Stimulated activated memory B cell treated with anti-CD40 and anti-IgM and Interleukin-4, amounts not matched to agents 10 μg/mL and 1 μg/mL and 100 μg/mL, for 72 hours (primary cell): ENCODE measurements at regions not wholly inside any gene's neighbourhood (a gene's known extent, or its start where the extent isn't known, plus 50 kb on each side); places are given as distances from the start of the nearest gene placed in this dataset.

Experiments
- ATAC-seq: fragments of 150-1000 bp; cut with Tn5 transposase; 2 replicates; pipeline ENCODE4 v1.10.0; 2021
- H3K27ac Mint-ChIP-seq: one replicate; pipeline ENCODE4 v1.8.0; 2022; ENCODE audit warnings: mild to moderate bottlenecking, mixed read lengths
- H3K27me3 Mint-ChIP-seq: one replicate; pipeline ENCODE4 v1.8.0; 2022; ENCODE audit warnings: mixed read lengths
- H3K36me3 Mint-ChIP-seq: one replicate; pipeline ENCODE4 v1.8.0; 2022; ENCODE audit warnings: mixed read lengths
- H3K4me1 Mint-ChIP-seq: one replicate; pipeline ENCODE4 v1.8.0; 2022; ENCODE audit warnings: mixed read lengths
- H3K4me3 Mint-ChIP-seq: one replicate; pipeline ENCODE4 v1.8.0; 2022; ENCODE audit warnings: mild to moderate bottlenecking, moderate library complexity, mixed read lengths
- H3K9me3 Mint-ChIP-seq: one replicate; pipeline ENCODE4 v1.8.0; 2022; ENCODE audit warnings: mixed read lengths

GRCh38 chr12:124507188-124508109 is 60.0 kb downstream of the NCOR2 start:
- peaks cover 21% of the 10 kb centered on the region for H3K36me3 Mint-ChIP-seq
- no peak for ATAC-seq
- peaks cover 4% of the 10 kb centered on the region for H3K9me3 Mint-ChIP-seq
- no peak overlapping the region for H3K4me3 Mint-ChIP-seq
- peaks cover 73% of the 10 kb centered on the region for H3K4me1 Mint-ChIP-seq
- no peaks in the 10 kb centered on the region for H3K27me3 Mint-ChIP-seq
- H3K27ac Mint-ChIP-seq = no peak overlapping the region

DNA sequence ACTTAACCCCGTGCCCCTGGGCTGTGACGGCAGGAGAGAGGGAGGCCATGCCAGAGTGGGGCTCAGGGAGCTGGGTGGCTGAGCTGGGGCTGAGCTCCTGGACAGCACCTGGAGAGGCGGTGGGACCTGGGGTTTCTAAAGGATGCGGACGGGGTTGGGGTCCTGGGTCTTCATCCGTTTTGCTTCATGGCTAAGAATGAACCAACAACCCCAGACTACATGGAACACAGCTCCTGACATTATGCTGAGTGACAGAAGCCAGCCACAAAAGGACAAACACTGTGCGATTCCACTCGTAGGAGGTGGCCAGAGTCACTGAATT is 60.6 kb downstream of the NCOR2 start:
- Mint-ChIP-seq H3K36me3 (peaks cover 15% of the 10 kb centered on the region), H3K9me3 (peaks cover 4% of the 10 kb centered on the region), H3K4me1 (peaks cover 80% of the 10 kb centered on the region), H3K27ac (peak overlapping the region; percentile 26), H3K4me3 (no peak overlapping the region), H3K27me3 (no peaks in the 10 kb centered on the region)
- no peak for ATAC-seq

GRCh38 chr12:124506145-124506831 is 61.1 kb downstream of the NCOR2 start:
- Mint-ChIP-seq H3K4me1 (peaks cover 85% of the 10 kb centered on the region), H3K4me3 (no peak overlapping the region), H3K27ac (peak overlapping the region; percentile 26), H3K27me3 (no peaks in the 10 kb centered on the region), H3K9me3 (peaks cover 4% of the 10 kb centered on the region), H3K36me3 (peaks cover 19% of the 10 kb centered on the region)
- no peak for ATAC-seq

DNA sequence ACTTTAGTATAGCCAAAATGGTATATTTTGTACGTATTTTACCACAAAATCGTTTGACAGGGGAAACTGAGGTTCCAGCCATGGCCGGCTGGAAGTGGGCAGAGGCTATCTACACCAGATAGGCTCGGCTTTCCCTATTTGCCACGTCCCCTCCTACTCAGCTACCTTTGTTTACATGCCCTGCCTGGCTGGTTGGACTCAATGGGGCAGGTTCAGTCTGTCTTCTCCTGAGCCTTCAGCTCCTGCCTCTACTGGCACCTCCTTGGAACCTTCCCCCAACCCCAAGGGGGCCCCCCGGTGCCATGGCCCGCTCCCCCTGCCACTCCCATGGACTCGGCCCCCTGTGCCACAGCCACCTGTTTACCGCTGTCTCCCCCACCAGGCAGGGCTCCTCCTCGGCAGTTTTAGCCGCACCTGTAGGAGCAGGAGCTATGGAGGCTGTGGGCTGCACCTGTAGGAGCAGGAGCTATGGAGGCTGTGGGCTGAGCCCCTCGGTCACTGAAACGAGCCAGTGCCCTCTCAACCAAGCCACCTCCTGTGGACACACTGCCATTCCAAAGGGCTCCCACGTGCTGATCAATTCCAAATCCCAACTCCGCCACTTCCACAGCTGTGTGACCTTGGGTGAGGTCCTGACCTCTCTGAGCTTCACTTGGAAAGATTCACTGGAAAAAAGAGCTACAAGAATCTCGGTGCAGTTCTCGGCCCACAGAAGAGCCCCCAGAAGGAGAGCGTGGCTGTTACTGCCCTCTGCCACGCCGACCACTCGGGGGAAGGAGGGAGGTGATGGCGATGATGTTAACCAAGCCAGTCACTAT is 62.2 kb downstream of the NCOR2 start:
- no peak for ATAC-seq
- Mint-ChIP-seq H3K27me3 (no peaks in the 10 kb centered on the region), H3K4me1 (peaks cover 79% of the 10 kb centered on the region), H3K27ac (no peak overlapping the region), H3K9me3 (peaks cover 4% of the 10 kb centered on the region), H3K4me3 (no peak overlapping the region), H3K36me3 (peaks cover 15% of the 10 kb centered on the region)

- Mint-ChIP-seq H3K4me1 (peaks cover 78% of the 10 kb centered on the region), H3K9me3 (peaks cover 4% of the 10 kb centered on the region), H3K27ac (no peak overlapping the region), H3K4me3 (no peak overlapping the region), H3K36me3 (peaks cover 20% of the 10 kb centered on the region), H3K27me3 (no peaks in the 10 kb centered on the region)
- no peak for ATAC-seq
Observed at GRCh38 chr12:124504273-124505000, 63.0 kb downstream of the NCOR2 start.

DNA sequence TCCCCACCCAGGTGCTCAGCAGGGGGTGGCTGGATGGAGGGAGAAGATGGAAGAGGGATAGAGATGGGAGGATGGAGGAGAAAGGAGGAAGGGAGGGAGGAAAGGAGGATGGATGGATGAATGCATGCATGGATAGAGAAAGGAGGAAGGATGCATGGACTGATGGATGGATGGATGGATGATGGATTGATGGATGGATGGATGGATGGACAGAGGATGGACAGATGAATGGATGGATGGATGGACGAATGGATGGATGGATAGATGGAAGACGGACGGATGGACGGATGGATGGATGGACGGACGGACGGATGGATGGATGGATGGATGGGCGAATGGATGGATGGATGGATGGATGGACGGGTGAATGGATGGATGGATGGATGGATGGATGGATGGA is 64.1 kb downstream of the NCOR2 start:
- H3K4me3 Mint-ChIP-seq = no peak overlapping the region
- no peak overlapping the region for H3K27ac Mint-ChIP-seq
- peaks cover 4% of the 10 kb centered on the region for H3K9me3 Mint-ChIP-seq
- peaks cover 78% of the 10 kb centered on the region for H3K4me1 Mint-ChIP-seq
- peaks cover 29% of the 10 kb centered on the region for H3K36me3 Mint-ChIP-seq
- H3K27me3 Mint-ChIP-seq = no peaks in the 10 kb centered on the region
- ATAC-seq = no peak

GRCh38 chr12:124502379-124502778 is 65.0 kb downstream of the NCOR2 start:
- Mint-ChIP-seq H3K27me3 (no peaks in the 10 kb centered on the region), H3K36me3 (peaks cover 29% of the 10 kb centered on the region), H3K4me1 (peaks cover 78% of the 10 kb centered on the region), H3K27ac (no peak overlapping the region), H3K4me3 (no peak overlapping the region), H3K9me3 (peaks cover 4% of the 10 kb centered on the region)
- no peak for ATAC-seq

GRCh38 chr12:124501827-124502226 is 65.6 kb downstream of the NCOR2 start:
- peaks cover 29% of the 10 kb centered on the region for H3K36me3 Mint-ChIP-seq
- H3K27ac Mint-ChIP-seq = no peak overlapping the region
- H3K9me3 Mint-ChIP-seq = peaks cover 4% of the 10 kb centered on the region
- H3K4me1 Mint-ChIP-seq = peaks cover 78% of the 10 kb centered on the region
- no peak overlapping the region for H3K4me3 Mint-ChIP-seq
- H3K27me3 Mint-ChIP-seq = no peaks in the 10 kb centered on the region
- ATAC-seq = no peak

GRCh38 chr12:124501112-124501561 is 66.3 kb downstream of the NCOR2 start:
- Mint-ChIP-seq H3K4me1 (peaks cover 79% of the 10 kb centered on the region), H3K36me3 (peaks cover 29% of the 10 kb centered on the region), H3K27ac (no peak overlapping the region), H3K4me3 (no peak overlapping the region), H3K9me3 (peaks cover 4% of the 10 kb centered on the region), H3K27me3 (no peaks in the 10 kb centered on the region)
- no peak for ATAC-seq

GRCh38 chr12:124499898-124500244 is 67.5 kb downstream of the NCOR2 start:
- H3K36me3 Mint-ChIP-seq = peaks cover 29% of the 10 kb centered on the region
- no peak overlapping the region for H3K4me3 Mint-ChIP-seq
- ATAC-seq = no peak
- no peaks in the 10 kb centered on the region for H3K27me3 Mint-ChIP-seq
- H3K27ac Mint-ChIP-seq = no peak overlapping the region
- peaks cover 84% of the 10 kb centered on the region for H3K4me1 Mint-ChIP-seq
- H3K9me3 Mint-ChIP-seq = peaks cover 4% of the 10 kb centered on the region

DNA sequence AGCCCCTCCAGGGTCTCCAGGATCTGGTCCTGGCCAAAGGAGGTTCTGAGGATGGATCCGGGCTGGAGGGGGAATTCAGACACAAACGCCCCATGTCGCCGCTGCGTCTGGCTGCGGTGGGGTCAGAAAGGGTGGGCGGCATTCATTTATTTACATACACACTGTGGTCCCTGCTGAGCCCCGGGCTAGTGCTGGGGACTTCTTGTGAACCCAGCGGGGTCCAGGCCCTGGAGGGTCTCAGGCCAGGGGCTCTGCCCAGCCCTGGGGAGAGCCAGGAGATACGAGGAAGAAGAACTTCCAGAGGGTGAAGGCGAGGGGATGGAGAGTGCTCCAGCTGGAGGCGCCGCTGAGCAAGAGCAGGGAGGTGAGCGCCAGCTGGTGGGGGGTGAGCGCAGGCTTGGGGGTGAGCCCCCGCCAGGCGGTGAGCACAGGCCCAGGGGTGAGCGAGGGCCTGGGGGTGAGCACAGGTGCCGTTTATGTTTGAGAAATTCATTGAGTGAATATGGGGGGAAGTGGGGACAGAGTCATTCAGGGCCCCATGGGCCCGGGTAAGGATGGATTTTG is 68.1 kb downstream of the NCOR2 start:
- Mint-ChIP-seq H3K36me3 (peaks cover 29% of the 10 kb centered on the region), H3K4me1 (peaks cover 86% of the 10 kb centered on the region), H3K27ac (peak overlapping the region; percentile 6), H3K9me3 (peaks cover 4% of the 10 kb centered on the region), H3K4me3 (no peak overlapping the region), H3K27me3 (no peaks in the 10 kb centered on the region)
- no peak for ATAC-seq

DNA sequence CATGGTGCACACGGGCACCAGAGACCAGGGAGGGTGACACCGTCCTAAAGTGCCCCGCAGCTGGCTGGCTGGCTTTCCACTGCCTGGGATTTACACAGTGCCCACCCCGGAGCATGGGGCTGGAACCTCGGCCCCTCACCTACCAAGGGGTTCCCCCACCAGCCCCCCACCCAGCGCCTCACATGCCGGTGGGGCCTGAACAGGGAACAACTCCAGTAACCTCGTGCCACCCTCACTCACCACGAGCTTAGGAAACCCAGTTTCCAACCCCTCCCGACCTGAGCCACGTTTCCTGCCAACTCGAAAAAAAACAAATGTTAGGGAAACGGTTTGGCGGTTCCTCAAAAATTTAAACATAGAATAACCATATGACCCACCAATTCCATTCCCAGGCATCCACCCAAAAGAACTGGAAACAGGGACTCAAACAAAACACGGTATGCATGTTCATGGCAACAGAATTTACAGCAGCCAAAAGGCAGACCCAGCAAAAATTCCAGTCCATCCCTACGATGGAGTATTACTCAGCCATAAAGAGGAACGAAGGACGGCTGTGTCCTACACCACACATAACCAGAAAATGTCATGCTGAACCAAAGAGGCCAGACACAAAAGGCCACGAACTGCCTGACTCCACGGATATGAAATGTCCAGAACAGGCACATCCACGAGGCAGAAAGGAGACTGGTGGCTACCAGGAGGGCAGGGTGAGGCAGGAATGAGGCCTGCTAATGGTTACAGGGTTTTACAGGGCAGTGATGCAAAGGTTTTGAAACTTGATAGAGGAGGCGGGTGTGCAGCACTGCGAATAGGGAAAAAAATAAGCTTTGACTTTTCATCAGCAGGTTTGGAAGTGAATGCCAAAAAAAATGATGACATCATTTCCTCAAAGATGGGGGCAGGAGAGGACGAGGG is 68.9 kb downstream of the NCOR2 start:
- Mint-ChIP-seq H3K4me1 (peaks cover 86% of the 10 kb centered on the region), H3K9me3 (peaks cover 4% of the 10 kb centered on the region), H3K27ac (peak overlapping the region; percentile 6), H3K4me3 (no peak overlapping the region), H3K27me3 (no peaks in the 10 kb centered on the region), H3K36me3 (peaks cover 27% of the 10 kb centered on the region)
- no peak for ATAC-seq

- no peak for ATAC-seq
- H3K36me3 Mint-ChIP-seq = peaks cover 25% of the 10 kb centered on the region
- H3K4me1 Mint-ChIP-seq = peaks cover 88% of the 10 kb centered on the region
- no peaks in the 10 kb centered on the region for H3K27me3 Mint-ChIP-seq
- no peaks in the 10 kb centered on the region for H3K9me3 Mint-ChIP-seq
- H3K27ac Mint-ChIP-seq = no peak overlapping the region
- H3K4me3 Mint-ChIP-seq = no peak overlapping the region
Observed at GRCh38 chr12:124497658-124498057, 69.8 kb downstream of the NCOR2 start.

DNA sequence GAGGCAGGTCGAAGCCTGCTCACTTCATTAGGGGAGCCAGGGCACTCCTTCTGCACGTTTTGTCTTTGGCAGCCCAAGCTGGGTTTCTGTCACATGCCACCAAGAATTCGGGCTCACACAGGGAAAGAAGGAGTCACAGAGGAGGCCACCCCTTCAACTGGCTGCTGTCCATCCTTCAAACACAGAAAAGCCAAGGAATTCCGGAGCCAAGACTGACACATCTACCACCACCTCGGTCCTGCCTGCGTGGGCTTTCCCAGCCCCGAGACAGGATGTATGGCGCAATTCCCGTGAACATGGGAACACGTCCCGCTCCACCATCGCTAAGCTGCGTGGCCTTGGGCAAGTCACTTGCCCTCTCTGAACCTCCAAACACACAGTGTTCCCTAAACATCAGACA is 70.4 kb downstream of the NCOR2 start:
- H3K4me3 Mint-ChIP-seq = no peak overlapping the region
- H3K4me1 Mint-ChIP-seq = peaks cover 88% of the 10 kb centered on the region
- H3K9me3 Mint-ChIP-seq = no peaks in the 10 kb centered on the region
- peaks cover 27% of the 10 kb centered on the region for H3K36me3 Mint-ChIP-seq
- no peak overlapping the region for H3K27ac Mint-ChIP-seq
- no peak for ATAC-seq
- no peaks in the 10 kb centered on the region for H3K27me3 Mint-ChIP-seq
